CD14-positive monocyte (primary cell): ENCODE measurements at regions not wholly inside any gene's neighbourhood (a gene's known extent, or its start where the extent isn't known, plus 50 kb on each side); places are given as distances from the start of the nearest gene placed in this dataset.

Experiments used
- DNase-seq, 3 donors: peaks; one replicate each; pipeline ENCODE4 v3.0.0-alpha.2; 2011 to 2022
- H2AFZ ChIP-seq: 2 replicates; pipeline ENCODE4 v1.6.0; 2012; ENCODE audit warnings: mild to moderate bottlenecking, low read depth, low read length, inconsistent platforms; ENCODE audit not compliant: insufficient read depth, poor library complexity, severe bottlenecking
- H3K27ac ChIP-seq, 2 donors: 1 replicate in 1 of 2; 2 replicates in 1 of 2; pipeline ENCODE4 v1.5.1; 2012 to 2013; ENCODE audit warnings: low read length in 2 of 2, control low read depth in 1 of 2, inconsistent platforms in 1 of 2, low read depth in 1 of 2, mild to moderate bottlenecking in 1 of 2
- H3K27me3 ChIP-seq, 2 donors: one replicate each; pipeline versions ENCODE4 v1.6.0 to v1.6.1; 2011 to 2013; ENCODE audit warnings: low read length in 2 of 2; ENCODE audit not compliant: control insufficient read depth in 2 of 2, insufficient read depth in 2 of 2
- H3K36me3 ChIP-seq, 2 donors: replicated peaks in 1 of 2; 1 replicate in 1 of 2; 2 replicates in 1 of 2; pipeline versions ENCODE4 v1.5.1 to v1.6.1; 2012 to 2013; ENCODE audit warnings: low read length in 2 of 2, control low read depth in 1 of 2, inconsistent platforms in 1 of 2, mild to moderate bottlenecking in 1 of 2; ENCODE audit not compliant: insufficient read depth in 2 of 2, control insufficient read depth in 1 of 2
- H3K4me1 ChIP-seq, 2 donors: 1 replicate in 1 of 2; 2 replicates in 1 of 2; pipeline versions ENCODE4 v1.5.1 to v1.6.1; 2012 to 2013; ENCODE audit warnings: low read length in 2 of 2, control low read depth in 1 of 2, inconsistent platforms in 1 of 2, mild to moderate bottlenecking in 1 of 2, moderate library complexity in 1 of 2; ENCODE audit not compliant: insufficient read depth in 2 of 2, control insufficient read depth in 1 of 2
- H3K4me2 ChIP-seq: replicated peaks from 2 replicates; pipeline ENCODE3; 2012; ENCODE audit warnings: low read length, moderate library complexity, mild to moderate bottlenecking; ENCODE audit not compliant: poor library complexity, severe bottlenecking; ENCODE audit errors: extremely low read depth
- H3K4me3 ChIP-seq, 3 experiments: fragments of 200-600 bp in 1 of 3; sonication (generic) in 1 of 3; replicated peaks in 1 of 3; 1 replicate in 2 of 3; 2 replicates in 1 of 3; pipeline ENCODE4 v1.5.1; 2011 to 2013; ENCODE audit warnings: low read length in 3 of 3, mild to moderate bottlenecking in 3 of 3, control low read depth in 2 of 3, low read depth in 2 of 3, inconsistent platforms in 1 of 3, moderate library complexity in 1 of 3
- H3K79me2 ChIP-seq: 2 replicates; pipeline ENCODE4 v1.6.0; 2012; ENCODE audit warnings: mild to moderate bottlenecking, control low read depth, inconsistent platforms, low read length, moderate library complexity; ENCODE audit not compliant: insufficient read depth
- H3K9ac ChIP-seq: 2 replicates; pipeline ENCODE4 v1.6.0; 2017; ENCODE audit warnings: low read length, mild to moderate bottlenecking; ENCODE audit not compliant: insufficient read depth, poor library complexity, severe bottlenecking
- H3K9me3 ChIP-seq, 2 donors: replicated peaks in 1 of 2; 1 replicate in 1 of 2; 2 replicates in 1 of 2; pipeline versions ENCODE4 v1.5.1 to v1.6.1; 2012 to 2013; ENCODE audit warnings: low read length in 2 of 2, control low read depth in 1 of 2; ENCODE audit not compliant: control insufficient read depth in 1 of 2, insufficient read depth in 1 of 2
- H4K20me1 ChIP-seq: 2 replicates; pipeline ENCODE4 v1.6.0; 2012; ENCODE audit warnings: mild to moderate bottlenecking, low read length, control low read depth, moderate library complexity; ENCODE audit not compliant: insufficient read depth
- H3K27ac Mint-ChIP-seq, 7 donors: one replicate each; pipeline ENCODE4 v1.8.0; 2020; ENCODE audit warnings: mild to moderate bottlenecking in 7 of 7, mixed read lengths in 7 of 7, moderate library complexity in 6 of 7, inconsistent platforms in 2 of 7
- H3K27me3 Mint-ChIP-seq, 3 donors: one replicate each; pipeline ENCODE4 v1.8.0; 2021 to 2022; ENCODE audit warnings: low read depth in 3 of 3, mild to moderate bottlenecking in 3 of 3, mixed read lengths in 3 of 3, moderate library complexity in 3 of 3, inconsistent platforms in 1 of 3
- H3K36me3 Mint-ChIP-seq, 2 donors: one replicate each; pipeline ENCODE4 v1.8.0; 2020; ENCODE audit warnings: mixed read lengths in 2 of 2, inconsistent platforms in 1 of 2, mild to moderate bottlenecking in 1 of 2
- H3K4me1 Mint-ChIP-seq: one replicate; pipeline ENCODE4 v1.8.0; 2020; ENCODE audit warnings: mild to moderate bottlenecking, mixed read lengths
- H3K4me3 Mint-ChIP-seq, 2 donors: one replicate each; pipeline ENCODE4 v1.8.0; 2020; ENCODE audit warnings: mild to moderate bottlenecking in 2 of 2, mixed read lengths in 2 of 2, moderate library complexity in 1 of 2
- H3K9me3 Mint-ChIP-seq, 7 donors: one replicate each; pipeline ENCODE4 v1.8.0; 2020 to 2022; ENCODE audit warnings: mixed read lengths in 7 of 7, mild to moderate bottlenecking in 6 of 7, moderate library complexity in 6 of 7, inconsistent platforms in 2 of 7
- CTCF ChIP-seq: fragments of 200-600 bp; IDR thresholded peaks from one replicate; pipeline ENCODE4 v1.8.0; 2022; ENCODE audit warnings: antibody characterized with exemption, mild to moderate bottlenecking
- WGBS: methylation state at CpG from one replicate; pipeline ENCODE4 v1.1.5; 2013; ENCODE audit warnings: missing lambda C conversion rate; ENCODE audit not compliant: insufficient coverage; 5-methylcytosine and 5-hydroxymethylcytosine counted together
- intact Hi-C, 2 donors: fragments of 100-400 bp; cut with micrococcal nuclease; formaldehyde crosslinking; loops; one replicate each; pipeline versions ENCODE4 v1.15.0 to v1.15.1; 2023

DNA sequence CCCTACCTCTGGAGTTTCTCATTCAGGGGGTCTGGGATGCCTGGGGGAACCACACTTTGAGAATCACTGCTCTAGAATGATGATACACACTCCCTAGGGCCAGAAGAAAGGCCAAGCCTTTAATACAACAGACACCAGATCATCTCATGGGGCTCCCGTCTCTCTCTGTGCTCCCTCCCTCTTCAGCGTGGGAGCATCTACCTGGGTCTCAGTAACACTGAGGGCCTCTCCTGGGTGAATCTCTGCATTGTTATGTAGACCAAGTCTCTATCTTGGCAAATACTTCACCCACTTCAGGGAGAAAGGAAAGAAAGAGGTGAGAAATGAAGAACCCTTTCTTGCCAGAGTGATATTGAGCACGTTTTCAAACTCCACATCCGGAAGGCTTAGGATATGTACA lies 65.4 kb upstream of the KCNK12 start:
- no peaks in the 10 kb centered on the region for H3K4me1 ChIP-seq
- H3K9me3 ChIP-seq, result no peaks in the 10 kb centered on the region
- H3K79me2 ChIP-seq, result no peaks in the 10 kb centered on the region
- H3K27me3 ChIP-seq, result no peaks in the 10 kb centered on the region
- H3K27ac ChIP-seq, result no peak overlapping the region
- no peaks in the 10 kb centered on the region for H4K20me1 ChIP-seq
- no peak overlapping the region for H3K4me3 ChIP-seq
- H3K36me3 Mint-ChIP-seq, result no peaks in the 10 kb centered on the region
- H3K36me3 ChIP-seq, result no peaks in the 10 kb centered on the region
- H3K4me3 Mint-ChIP-seq, result no peak overlapping the region
- peaks cover 0 to 3% (median 0%) of the 10 kb centered on the region in 7 donors for H3K9me3 Mint-ChIP-seq
- H3K4me1 Mint-ChIP-seq, result peaks cover 5% of the 10 kb centered on the region
- 100% methylated on average over 2 of the region's 4 CpGs for WGBS
- H3K9ac ChIP-seq, result no peak overlapping the region
- no peak for DNase-seq
- intact Hi-C loops, result no loop called here
- no peak overlapping the region for H3K27ac Mint-ChIP-seq
- no peak overlapping the region for H3K4me2 ChIP-seq
- peaks cover 2 to 9% (median 2%) of the 10 kb centered on the region in 3 donors for H3K27me3 Mint-ChIP-seq
- TF ChIP-seq CTCF, result no peak
- H2AFZ ChIP-seq, result no peak overlapping the region

DNA sequence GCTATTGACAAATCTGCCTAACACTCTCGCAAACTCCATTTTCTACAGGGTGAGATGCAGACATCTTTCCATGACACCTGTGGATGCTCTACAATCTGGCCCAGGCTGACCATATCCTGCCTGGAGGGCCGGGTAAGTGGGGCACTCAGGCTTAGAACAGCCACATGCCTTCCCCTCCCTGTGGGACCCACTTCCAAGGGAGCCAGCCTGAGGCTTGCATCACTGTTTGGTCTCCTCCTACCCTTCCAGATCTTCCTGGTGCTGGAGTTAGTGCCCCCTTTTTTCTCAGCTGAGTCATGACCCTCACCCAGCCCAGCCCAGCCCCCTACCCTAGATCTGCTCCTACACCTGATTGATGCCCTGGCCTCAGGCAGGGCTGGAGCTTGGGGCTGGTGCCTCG lies 62.0 kb upstream of the KCNK12 start:
- no peaks in the 10 kb centered on the region for H4K20me1 ChIP-seq
- H3K36me3 ChIP-seq, result no peaks in the 10 kb centered on the region
- H3K27me3 ChIP-seq, result no peaks in the 10 kb centered on the region
- intact Hi-C loops, result no loop called here
- no peak overlapping the region for H3K4me3 ChIP-seq
- no peak overlapping the region for H3K4me3 Mint-ChIP-seq
- H3K9me3 ChIP-seq, result no peaks in the 10 kb centered on the region
- H3K4me1 Mint-ChIP-seq, result peaks cover 5% of the 10 kb centered on the region
- no peak overlapping the region for H3K9ac ChIP-seq
- no peak overlapping the region for H2AFZ ChIP-seq
- H3K27me3 Mint-ChIP-seq, result peaks cover 0 to 8% (median 2%) of the 10 kb centered on the region in 3 donors
- DNase-seq, result no peak
- no peak overlapping the region for H3K27ac Mint-ChIP-seq
- TF ChIP-seq CTCF, result no peak
- H3K4me2 ChIP-seq, result no peak overlapping the region
- WGBS, result 96% methylated on average over 3 of the region's 3 CpGs
- H3K27ac ChIP-seq, result no peak overlapping the region
- no peaks in the 10 kb centered on the region for H3K36me3 Mint-ChIP-seq
- peaks cover 0 to 2% (median 0%) of the 10 kb centered on the region in 7 donors for H3K9me3 Mint-ChIP-seq
- H3K79me2 ChIP-seq, result no peaks in the 10 kb centered on the region
- H3K4me1 ChIP-seq, result no peaks in the 10 kb centered on the region
